ENCODE measurements at regions not wholly inside any gene's neighbourhood (a gene's known extent, or its start where the extent isn't known, plus 50 kb on each side); places are given as distances from the start of the nearest gene placed in this dataset.

GRCh38 chr13:63010072-63010658 lies 1594.5 kb upstream of the PCDH20 start:
- H3K27ac ChIP-seq, result no peak overlapping the region
- no peak overlapping the region for H3K4me3 ChIP-seq
- no peaks in the 10 kb centered on the region for H3K9me3 ChIP-seq
- H3K27me3 ChIP-seq, result no peaks in the 10 kb centered on the region
- intact Hi-C loops (cut with DNase I), result no loop called here
- no peaks in the 10 kb centered on the region for H3K4me1 ChIP-seq
- DNase-seq, result no peak
- TF ChIP-seq CTCF (IDR thresholded peaks at IDR 0.05), result no peak
- no peaks in the 10 kb centered on the region for H3K36me3 ChIP-seq
- no peak overlapping the region for H3K9ac ChIP-seq (ENCODE audit: low read depth in 2 of 2, low read length in 2 of 2)

GRCh38 chr13:63005625-63006024 lies 1590.0 kb upstream of the PCDH20 start:
- H3K27me3 ChIP-seq, result no peaks in the 10 kb centered on the region
- no peak overlapping the region for H3K27ac ChIP-seq
- no peaks in the 10 kb centered on the region for H3K9me3 ChIP-seq
- no peaks in the 10 kb centered on the region for H3K4me1 ChIP-seq
- no peak overlapping the region for H3K4me3 ChIP-seq
- H3K36me3 ChIP-seq, result no peaks in the 10 kb centered on the region
- TF ChIP-seq CTCF (IDR thresholded peaks at IDR 0.05), result no peak
- no peak overlapping the region for H3K9ac ChIP-seq (ENCODE audit: low read depth in 2 of 2, low read length in 2 of 2)
- no peak for DNase-seq
- intact Hi-C loops (cut with DNase I), result no loop called here

GRCh38 chr13:62997696-62998095 lies 1582.0 kb upstream of the PCDH20 start:
- Histone ChIP-seq H3K27ac (no peak overlapping the region), H3K4me3 (no peak overlapping the region), H3K27me3 (no peaks in the 10 kb centered on the region), H3K9me3 (no peaks in the 10 kb centered on the region), H3K36me3 (no peaks in the 10 kb centered on the region), H3K4me1 (no peaks in the 10 kb centered on the region), H3K9ac (ENCODE audit: low read depth in 2 of 2, low read length in 2 of 2) (no peak overlapping the region)
- intact Hi-C loops (cut with DNase I), result no loop called here
- no peak for DNase-seq
- no peak for TF ChIP-seq CTCF (IDR thresholded peaks at IDR 0.05)

GRCh38 chr13:62997038-62997599 lies 1581.5 kb upstream of the PCDH20 start:
- Histone ChIP-seq H3K4me3 (no peak overlapping the region), H3K9ac (ENCODE audit: low read depth in 2 of 2, low read length in 2 of 2) (no peak overlapping the region), H3K27me3 (no peaks in the 10 kb centered on the region), H3K36me3 (no peaks in the 10 kb centered on the region), H3K27ac (no peak overlapping the region), H3K4me1 (no peaks in the 10 kb centered on the region), H3K9me3 (no peaks in the 10 kb centered on the region)
- TF ChIP-seq CTCF (IDR thresholded peaks at IDR 0.05), result no peak
- intact Hi-C loops (cut with DNase I), result no loop called here
- no peak for DNase-seq

- TF ChIP-seq CTCF (IDR thresholded peaks at IDR 0.05), result no peak
- Histone ChIP-seq H3K9me3 (no peaks in the 10 kb centered on the region), H3K27ac (no peak overlapping the region), H3K4me3 (no peak overlapping the region), H3K36me3 (no peaks in the 10 kb centered on the region), H3K9ac (ENCODE audit: low read depth in 2 of 2, low read length in 2 of 2) (no peak overlapping the region), H3K4me1 (no peaks in the 10 kb centered on the region), H3K27me3 (no peaks in the 10 kb centered on the region)
- DNase-seq, result no peak
- intact Hi-C loops (cut with DNase I), result no loop called here
These were observed 1558.2 kb upstream of the PCDH20 start for GRCh38 chr13:62973804-62974203.

Measured in colonic mucosa (tissue), 4 donors.